GM19395 (cell line): ENCODE measurements at regions not wholly inside any gene's neighbourhood (a gene's known extent, or its start where the extent isn't known, plus 50 kb on each side); places are given as distances from the start of the nearest gene placed in this dataset.
A peak's percentile ranks its signal among the peaks of the same experiment; 100 is the strongest.
"Not testable (repeated sequence)": the region's sequence is repeated elsewhere in the genome, so short reads cannot be mapped to it uniquely, and the experiment has no call there.

ENCODE experiments used
- ATAC-seq: cut with Tn5 transposase; IDR thresholded peaks from one replicate; pipeline ENCODE4 v1.9.1; 2021; ENCODE audit warnings: mild to moderate bottlenecking, moderate library complexity; ENCODE audit not compliant: unreplicated experiment

DNA sequence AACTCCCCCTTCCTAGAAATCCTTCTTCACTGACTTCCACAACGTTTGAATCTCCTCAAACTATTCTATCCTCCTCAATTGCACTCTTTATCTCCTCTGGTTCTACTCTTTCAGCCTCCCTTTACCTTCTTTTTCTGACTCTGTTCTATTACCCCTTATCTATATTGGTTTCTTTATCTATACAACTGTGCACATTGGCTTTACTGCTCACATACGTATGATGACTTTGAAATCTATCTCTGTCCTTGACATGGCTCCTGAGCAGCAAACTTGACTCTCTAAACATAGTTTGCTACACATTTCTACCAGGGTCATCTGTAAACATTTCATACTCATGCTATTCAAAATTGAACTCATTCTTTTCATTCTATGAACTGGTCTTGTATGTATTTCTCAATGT lies 601.0 kb upstream of the LINC00305 start:
- no peak for ATAC-seq

DNA sequence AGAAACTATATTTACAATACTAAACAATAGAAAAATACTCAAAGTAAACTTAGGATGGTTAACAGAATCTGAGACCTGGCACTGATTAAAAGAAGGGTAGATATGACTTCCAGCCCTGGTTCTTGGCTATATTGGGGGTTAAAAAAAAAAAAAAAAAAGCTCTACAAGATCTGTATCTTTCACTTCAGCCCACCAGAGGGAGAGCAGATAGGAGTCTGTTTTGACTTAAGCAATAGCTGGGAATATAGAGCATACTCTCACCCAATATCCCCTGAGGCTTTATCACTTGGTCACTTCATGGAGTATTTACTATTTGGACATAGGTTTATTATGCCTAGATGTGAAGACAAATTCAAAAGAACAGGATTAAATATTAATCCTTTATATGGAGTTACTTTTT lies 598.9 kb upstream of the LINC00305 start:
- no peak for ATAC-seq

DNA sequence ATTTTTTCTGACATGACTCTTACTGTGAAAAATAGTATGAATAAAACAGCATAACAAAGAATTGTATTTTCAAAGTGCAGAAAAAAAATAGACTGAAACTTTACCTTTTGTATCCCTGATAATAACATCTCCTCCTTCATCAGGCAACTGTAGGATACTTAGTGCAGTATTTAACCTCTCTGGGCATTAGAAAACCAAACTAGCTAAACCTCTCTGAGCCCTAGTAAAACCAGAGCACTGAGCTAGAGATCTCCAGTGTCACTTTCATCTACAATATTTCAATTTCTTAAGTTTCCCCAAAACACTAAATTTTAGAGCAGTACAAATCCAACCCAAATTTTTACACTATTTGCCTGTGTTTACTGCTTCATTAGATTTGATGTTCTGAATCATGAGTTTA lies 594.0 kb upstream of the LINC00305 start:
- ATAC-seq, result no peak

DNA sequence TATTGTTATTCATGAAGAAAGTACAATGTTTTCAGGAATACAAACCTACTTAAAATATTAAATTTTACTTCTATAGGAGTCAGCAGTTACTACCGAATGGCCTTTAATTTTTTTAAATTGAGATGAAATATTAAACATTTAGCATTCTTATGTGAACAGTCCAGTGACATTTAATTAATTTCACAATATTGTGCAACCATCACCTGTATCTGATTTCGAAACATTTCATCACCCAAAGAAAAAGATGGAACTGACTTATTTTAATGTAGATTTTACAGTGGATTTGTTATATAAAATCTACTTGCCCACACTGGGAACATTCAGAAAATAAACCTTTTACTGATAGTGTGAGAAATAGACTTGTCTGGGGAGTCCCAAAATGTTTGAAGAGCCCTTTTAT lies 585.2 kb upstream of the LINC00305 start:
- ATAC-seq, result no peak

DNA sequence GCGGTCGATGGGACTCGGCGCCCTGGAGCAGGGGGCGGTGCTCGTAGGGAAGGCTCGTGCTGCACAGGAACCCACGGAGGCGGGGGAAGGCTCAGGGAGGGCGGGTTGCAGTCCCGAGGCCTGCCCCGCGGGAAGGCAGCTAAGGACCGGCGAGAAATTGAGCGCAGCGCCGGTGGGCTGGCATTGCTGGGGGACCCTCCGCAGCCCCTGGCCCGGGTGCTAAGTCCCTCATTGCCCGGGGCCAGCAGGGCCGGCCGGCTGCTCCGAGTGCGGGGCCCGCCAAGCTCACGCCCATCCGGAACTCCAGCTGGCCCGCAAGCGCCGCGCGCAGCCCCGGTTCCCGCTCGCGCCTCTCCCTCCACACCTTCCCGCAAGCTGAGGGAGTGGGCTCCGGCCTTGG lies 576.8 kb upstream of the LINC00305 start:
- not testable (repeated sequence) for ATAC-seq

DNA sequence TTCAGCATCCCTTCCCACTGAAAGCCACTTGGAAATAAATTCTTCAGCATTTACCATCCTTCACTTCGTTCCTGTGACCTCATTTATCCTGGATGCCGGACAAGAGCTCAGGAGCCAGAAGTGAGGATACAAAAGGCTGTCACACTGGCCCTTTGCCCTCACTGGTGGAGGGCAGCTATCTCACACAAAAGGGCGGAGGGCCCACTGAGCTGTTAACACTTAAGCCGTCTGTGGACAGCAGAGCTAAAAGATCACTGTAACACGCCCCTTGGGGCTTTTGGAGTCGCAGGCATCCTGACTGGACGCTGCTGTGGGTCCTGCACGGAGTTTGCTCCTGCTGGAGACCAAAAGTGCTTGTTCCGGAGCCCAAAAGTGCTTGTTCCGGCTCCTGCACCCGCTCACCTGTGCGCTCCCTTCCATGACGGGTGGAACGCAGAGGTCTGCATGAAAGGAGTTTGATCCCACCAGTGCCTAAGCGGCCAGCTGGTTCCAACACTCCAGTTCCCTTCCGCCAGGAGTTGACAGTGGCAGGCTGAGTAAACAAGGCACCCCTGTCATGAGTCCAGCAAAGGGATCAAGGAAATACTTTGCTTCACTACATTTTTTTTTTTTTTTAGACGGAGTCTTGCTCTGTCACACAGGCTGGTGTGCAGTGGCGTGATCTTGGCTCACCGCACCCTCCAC lies 572.0 kb upstream of the LINC00305 start:
- ATAC-seq, result no peak

DNA sequence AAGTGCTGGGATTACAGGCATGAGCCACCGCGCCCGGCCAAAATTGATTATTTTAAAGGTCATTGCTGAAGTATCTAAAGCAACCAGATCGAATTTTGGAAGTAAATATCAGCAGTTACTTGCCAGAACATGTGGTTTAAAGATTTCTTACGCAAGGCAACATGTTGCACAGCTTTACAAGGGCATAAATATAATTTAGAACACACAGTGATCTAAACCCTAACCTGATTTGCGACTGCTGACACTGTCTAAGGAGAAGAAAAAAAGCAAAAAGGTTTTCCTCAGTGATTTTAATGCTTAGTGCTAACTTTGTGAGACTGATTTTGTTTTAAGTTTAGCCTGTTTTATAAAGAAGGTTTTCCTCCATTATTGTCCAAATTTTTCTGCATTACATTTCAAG lies 569.9 kb upstream of the LINC00305 start:
- ATAC-seq, result no peak

DNA sequence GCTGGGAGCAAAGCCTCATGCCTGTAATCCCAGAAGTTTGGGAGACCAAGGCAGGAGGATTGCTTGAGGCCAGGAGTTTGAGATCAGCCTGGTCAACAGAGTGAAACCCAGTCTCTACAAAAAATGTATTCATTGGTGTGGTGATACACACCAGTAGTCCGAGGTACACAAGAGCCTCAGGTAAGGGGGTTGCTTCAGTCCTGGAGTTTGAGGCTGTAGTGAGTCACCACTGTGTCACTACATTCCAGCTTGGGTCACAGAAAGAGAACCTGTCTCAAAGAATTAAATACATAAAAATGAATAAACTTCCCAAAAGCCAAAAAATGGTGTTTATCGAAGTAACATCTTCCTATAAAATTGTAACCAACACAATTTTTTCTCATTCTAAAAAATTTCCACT lies 568.1 kb upstream of the LINC00305 start:
- no peak for ATAC-seq

DNA sequence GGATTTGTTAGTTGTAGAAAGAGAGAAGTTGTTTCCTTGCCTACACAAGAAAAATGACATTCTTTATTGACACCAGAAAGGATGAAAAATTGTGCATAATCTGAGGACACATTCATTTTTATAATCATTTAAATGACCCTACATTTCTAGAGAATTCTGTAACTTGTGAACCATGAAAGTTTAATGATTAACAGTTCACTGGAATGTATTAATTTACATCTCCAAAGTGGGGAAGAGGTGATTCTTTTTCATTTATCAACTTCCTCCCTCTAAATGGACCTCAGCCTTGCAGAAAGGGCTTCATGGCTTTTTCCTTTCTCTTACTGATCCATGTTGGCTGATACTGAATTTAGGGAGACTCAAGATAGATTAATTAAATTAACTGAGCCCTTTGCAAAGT lies 565.2 kb upstream of the LINC00305 start:
- ATAC-seq, result no peak

DNA sequence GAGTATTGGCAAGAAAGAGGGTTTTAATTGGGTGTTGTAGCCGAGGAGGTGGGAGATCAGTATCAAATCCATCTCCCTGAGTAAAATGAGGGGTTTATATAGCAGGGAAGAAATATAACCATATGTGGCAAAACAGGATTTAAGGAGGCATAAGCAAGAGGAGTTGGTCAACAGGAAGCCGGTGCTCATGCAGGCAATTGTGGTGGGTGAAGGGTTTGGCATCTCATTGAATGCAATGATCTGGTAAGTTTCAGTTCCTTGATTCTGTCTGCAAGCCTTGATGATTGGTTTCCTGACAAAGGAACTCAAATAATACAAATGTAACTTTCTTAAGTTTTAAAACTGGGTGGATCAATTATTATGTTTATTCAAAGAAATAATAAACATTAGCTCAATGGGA lies 564.4 kb upstream of the LINC00305 start:
- ATAC-seq, result peak; percentile 98

DNA sequence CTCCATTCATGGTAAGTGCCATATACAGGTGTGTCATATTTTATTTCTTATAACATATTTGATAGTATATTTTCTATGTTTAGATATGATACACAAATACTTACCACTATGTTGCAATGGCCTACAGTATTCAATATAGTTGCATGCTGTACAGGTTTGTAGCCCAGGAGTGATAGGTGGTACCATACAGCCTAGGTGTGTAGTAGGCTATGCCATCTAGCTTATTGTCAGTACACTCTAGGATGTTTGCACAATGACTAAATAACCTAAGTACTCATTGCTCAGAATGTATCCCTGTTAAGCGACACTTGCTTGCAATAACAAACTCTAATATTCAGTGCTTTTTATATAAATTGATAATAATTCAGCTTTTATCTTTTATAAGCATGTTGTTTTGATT lies 563.1 kb upstream of the LINC00305 start:
- ATAC-seq, result no peak

DNA sequence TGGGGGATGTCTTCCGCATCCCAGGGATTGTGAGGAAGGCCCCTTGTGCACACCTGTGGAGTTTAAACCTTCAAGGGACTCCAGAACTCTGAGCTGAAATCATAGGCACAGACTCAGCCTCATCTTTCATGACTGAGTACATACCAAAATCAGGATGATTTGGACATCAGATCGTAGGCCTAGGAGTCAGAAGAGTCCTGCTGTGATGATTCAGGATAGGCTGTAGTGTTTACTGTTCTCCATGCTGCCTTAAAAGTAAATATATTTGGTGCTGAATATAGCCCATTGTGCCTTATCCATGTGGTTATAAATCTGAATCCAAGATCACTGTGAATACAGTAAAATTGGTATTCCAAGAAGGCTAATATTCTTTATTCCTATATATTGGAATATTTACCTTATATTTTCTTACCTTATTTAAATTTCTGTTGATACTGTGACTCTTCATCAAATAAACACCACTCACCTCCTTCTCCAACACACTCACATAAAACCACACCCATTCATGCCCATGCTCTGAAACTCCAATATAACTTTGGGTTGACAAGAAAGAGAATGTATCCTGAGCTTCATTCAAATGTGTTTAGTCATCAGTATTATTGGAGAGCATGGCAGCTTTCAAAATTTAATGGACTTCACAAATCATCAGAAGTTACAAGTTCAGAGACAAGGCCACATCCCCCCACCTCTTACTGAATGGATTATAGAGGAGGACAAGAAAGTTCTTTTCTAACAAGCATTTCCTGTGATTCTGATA lies 561.4 kb upstream of the LINC00305 start:
- ATAC-seq, result no peak

DNA sequence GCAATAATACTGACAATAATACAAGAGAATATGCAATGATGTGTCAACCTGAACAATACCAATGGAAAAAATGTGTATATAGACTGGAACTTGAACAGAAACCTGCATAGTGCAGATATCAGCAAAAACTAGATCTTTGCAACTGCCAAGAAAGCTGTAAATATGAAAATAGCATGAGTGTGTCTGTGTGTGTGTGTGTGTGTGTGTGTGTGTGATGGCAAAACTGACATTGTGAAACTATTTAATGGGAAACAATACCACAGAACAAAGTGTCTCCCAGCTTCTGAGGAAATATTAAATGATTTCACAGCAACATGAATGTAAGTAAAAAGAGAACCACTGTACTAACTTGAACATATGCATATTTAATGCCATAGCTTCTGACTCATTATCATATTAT lies 558.2 kb upstream of the LINC00305 start:
- ATAC-seq, result no peak

DNA sequence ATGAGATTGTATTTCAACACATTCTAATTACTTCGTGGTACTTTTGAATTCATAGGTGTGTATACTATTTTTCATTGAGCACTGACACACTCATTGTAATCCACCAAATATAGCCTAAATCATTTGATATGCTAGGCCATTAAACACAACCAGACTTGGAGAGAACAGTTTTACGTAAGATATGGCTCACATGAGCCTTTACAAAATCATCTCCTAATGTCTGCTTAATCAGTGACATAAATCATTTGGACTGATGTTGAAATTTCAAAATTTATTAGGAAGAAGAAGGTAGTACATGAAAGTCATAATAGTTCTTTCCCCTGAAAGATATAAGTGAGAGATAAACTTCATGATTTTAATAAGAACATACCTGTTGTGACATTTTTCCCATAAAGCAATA lies 550.2 kb upstream of the LINC00305 start:
- ATAC-seq, result no peak

DNA sequence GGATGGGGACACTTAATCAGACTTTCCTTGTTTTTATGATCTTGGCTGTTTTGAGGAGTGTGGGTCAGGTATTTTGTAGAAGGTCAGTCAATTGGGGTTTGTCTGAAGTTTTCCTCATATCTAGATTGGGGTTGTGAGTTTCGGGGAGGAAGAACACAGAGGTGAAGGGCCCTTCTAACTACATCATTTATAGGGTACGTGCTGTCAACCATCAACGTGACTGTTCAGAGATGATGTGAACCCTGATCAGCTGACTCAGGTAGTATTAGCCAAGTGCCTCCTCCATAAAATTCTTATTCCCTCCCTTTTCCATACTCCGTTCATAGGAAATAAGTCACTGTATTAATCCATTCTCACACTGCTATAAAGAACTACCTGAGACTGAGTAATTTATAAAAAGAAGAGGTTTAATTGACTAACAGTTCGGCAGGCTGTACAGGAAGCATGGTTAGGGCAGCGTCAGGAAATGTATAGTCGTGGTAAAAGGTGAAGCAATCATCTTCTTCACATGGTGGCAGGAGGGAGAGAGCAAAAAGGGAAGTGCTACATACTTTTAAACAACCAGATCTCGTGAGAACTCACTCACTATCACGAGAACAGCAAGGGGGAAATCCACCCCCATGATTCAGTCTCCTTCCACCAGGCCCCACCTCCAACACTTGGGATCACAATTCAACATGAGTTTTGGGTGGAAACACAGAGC lies 547.1 kb upstream of the LINC00305 start:
- ATAC-seq, result no peak

DNA sequence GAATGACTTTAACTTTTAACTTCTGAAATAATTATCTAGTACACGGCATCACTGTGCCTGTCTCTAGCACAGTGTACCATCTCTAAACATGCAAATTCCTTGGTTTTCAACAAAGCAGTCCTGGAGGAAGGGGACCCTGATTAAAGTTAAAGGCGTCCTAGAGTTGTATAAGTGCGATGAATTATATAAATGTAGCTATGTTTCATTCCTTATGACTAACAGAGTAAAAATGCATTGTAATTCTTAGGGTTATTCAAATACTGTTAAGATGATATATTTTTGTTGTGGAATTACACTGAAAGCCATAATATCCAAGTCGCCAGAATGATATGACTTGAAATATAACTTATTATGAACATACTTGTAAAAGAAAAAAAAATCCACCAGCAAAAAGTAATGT lies 544.9 kb upstream of the LINC00305 start:
- ATAC-seq, result no peak

DNA sequence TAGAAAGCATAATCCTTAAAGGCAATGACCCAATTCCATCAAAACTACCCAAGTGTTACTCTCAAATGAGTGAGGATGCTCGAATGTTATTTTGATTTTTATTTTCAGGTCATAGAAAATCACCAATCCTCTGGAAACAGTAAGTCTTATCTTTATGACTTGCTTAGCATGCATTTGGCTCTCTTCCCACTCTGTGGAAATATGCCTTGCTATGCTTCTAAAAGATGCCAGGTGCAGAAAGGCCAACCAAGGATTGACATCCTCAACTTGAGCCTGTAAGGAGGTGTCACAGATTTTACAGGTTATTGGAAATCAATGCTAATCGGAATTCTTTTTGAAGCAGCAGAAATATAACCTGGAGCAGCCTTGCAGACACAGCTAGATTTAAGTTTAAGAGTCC lies 543.9 kb upstream of the LINC00305 start:
- no peak for ATAC-seq

DNA sequence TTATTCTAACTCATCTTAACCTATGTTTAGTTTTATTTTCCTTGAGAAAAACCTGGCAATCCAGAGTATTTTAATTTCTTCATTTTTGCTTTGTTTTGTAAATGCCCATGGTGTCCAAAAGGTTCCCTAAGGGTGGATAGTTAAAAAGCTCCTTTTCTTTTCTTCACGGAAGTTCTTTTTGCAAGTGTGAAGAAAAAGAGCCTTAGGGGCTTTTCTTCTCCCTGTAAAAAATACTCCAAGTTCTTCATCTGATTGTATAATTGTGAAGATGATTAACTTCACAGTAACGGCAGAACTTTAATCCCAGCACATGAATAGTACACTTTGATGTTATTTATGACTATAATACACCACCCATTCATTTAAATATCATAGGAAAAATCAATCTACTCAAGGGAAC lies 530.2 kb upstream of the LINC00305 start:
- no peak for ATAC-seq

DNA sequence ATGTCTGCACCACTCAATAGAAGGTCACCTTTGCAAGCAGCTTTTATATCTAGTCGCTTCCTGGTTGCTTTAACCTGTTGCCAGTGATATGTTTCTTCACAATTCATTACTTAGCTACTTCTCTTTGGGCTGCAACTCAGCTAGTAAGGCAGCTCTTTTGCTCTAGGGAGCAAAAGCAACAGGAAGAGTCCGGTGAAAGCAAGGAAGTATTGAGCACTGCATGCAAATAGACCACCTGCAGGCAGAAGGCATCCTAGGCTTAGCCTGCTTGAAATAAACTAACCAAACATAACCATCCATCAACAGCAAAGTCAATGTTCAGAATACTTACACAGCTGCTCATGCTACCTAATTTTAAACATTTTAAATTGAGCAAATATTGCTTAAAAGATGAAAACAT lies 529.2 kb upstream of the LINC00305 start:
- no peak for ATAC-seq

DNA sequence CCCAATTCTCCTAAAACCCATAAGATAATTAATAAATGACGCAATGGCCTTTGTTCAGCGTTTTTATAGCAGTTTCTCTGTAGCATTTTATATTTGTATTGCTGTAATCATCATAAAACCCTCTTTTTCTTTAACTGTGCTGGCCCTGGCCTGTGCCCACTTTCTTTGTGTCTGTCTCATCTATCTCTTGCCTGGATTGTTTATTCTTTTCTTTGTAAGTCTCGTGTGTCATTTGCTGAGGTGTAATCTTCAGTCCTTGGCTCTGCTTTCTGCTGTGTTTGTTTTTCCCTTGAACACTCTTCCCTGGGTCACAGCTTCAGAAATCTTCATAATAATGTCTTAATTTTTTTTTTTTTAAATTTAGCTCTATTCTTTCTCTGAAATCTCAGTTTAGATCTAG lies 525.8 kb upstream of the LINC00305 start:
- ATAC-seq, result no peak

DNA sequence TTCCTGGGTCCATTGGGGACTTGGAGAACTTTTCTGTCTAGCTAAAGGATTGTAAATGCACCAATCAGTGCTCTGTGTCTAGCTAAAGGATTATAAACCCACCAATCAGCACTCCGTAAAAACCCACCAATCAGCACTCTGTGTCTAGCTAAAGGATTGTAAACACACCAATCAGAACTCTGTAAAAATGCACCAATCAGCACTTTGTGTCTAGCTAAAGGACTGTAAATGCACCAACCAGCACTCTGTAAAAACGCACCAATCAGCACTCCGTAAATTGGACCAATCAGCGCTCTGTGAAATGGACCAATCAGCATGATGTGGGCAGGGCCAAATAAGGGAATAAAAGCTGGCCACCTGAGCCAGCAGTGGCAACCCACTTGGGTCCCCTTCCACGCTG lies 522.4 kb upstream of the LINC00305 start:
- ATAC-seq, result not testable (repeated sequence)

DNA sequence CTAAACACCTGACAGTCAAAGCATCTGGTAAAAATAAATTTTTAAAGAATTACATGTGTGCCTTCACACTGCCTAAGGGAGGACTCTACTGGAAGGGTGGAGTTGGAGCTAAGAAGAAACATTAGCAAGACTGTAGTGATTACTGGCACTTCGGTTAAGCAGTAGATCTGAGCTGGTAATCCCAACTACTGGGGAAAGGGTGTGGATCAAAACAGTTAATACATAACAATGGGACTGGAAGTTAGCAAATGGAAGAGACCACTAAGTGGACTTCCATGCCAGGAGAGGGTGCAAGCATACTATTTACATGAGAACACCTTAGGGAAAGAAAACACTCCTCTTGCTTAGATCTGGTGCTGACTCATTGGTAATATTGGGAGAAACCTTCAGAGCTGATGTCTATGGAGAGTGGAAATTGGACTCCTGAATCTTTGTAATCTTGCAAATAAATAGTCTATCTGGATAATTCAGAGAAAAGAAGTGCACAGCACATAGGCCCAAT lies 519.6 kb upstream of the LINC00305 start:
- no peak for ATAC-seq
